CD4-positive, alpha-beta T cell (primary cell): ENCODE measurements at regions not wholly inside any gene's neighbourhood (a gene's known extent, or its start where the extent isn't known, plus 50 kb on each side); places are given as distances from the start of the nearest gene placed in this dataset.

ENCODE experiments used
- ATAC-seq: fragments of 200-7000 bp; cut with Tn5 transposase; one replicate; pipeline ENCODE4 v1.10.0; 2022; ENCODE audit warnings: mild to moderate bottlenecking; ENCODE audit not compliant: poor library complexity
- CTCF ChIA-PET: fragments of 350-600 bp; sonication (Branson Sonifier 250); formaldehyde crosslinking; loops from one replicate; lab custom pipeline; 2021; ENCODE audit warnings: antibody characterized with exemption, inconsistent platforms; lab: Charles Lee
- POLR2A ChIA-PET: fragments of 350-600 bp; sonication (Branson Sonifier 250); formaldehyde crosslinking; loops from one replicate; lab custom pipeline; 2021; ENCODE audit warnings: antibody characterized with exemption, inconsistent platforms; lab: Charles Lee
- DNase-seq, 14 experiments: peaks; one replicate each; pipeline ENCODE4 v3.0.0-alpha.2; 2013 to 2020; ENCODE audit warnings: mixed read lengths in 2 of 14
- H3K27ac ChIP-seq, 2 donors: one replicate each; pipeline versions ENCODE4 v1.5.1 to v1.7.0; 2013; ENCODE audit warnings: low read length in 2 of 2, low read depth in 1 of 2, mild to moderate bottlenecking in 1 of 2
- H3K27me3 ChIP-seq, 2 experiments: 1 replicate in 1 of 2; 2 replicates in 1 of 2; pipeline versions ENCODE4 v1.6.1 to v1.7.0; 2013; ENCODE audit warnings: low read length in 2 of 2, control low read depth in 1 of 2, mild to moderate bottlenecking in 1 of 2, moderate library complexity in 1 of 2; ENCODE audit not compliant: insufficient read depth in 2 of 2, control insufficient read depth in 1 of 2
- H3K36me3 ChIP-seq: one replicate; pipeline ENCODE4 v1.6.1; 2013; ENCODE audit warnings: low read length, control low read depth; ENCODE audit not compliant: insufficient read depth
- H3K4me1 ChIP-seq: one replicate; pipeline ENCODE4 v1.6.1; 2013; ENCODE audit warnings: low read length, control low read depth; ENCODE audit not compliant: insufficient read depth
- H3K4me3 ChIP-seq: one replicate; pipeline ENCODE4 v1.5.1; 2013; ENCODE audit warnings: mild to moderate bottlenecking, low read length, moderate library complexity
- H3K9me3 ChIP-seq, 2 experiments: 1 replicate in 1 of 2; 2 replicates in 1 of 2; pipeline versions ENCODE4 v1.6.1 to v1.7.0; 2013; ENCODE audit warnings: low read length in 2 of 2, mild to moderate bottlenecking in 2 of 2, control low read depth in 1 of 2, moderate library complexity in 1 of 2; ENCODE audit not compliant: control insufficient read depth in 1 of 2, insufficient read depth in 1 of 2
- H3K27ac Mint-ChIP-seq: one replicate; pipeline ENCODE4 v1.8.0; 2020; ENCODE audit warnings: mixed read lengths
- H3K27me3 Mint-ChIP-seq: one replicate; pipeline ENCODE4 v1.8.0; 2021; ENCODE audit warnings: mixed read lengths
- H3K36me3 Mint-ChIP-seq: one replicate; pipeline ENCODE4 v1.8.0; 2021; ENCODE audit warnings: low read depth, mixed read lengths
- H3K4me1 Mint-ChIP-seq: one replicate; pipeline ENCODE4 v1.8.0; 2021; ENCODE audit warnings: low read depth, mixed read lengths
- H3K4me3 Mint-ChIP-seq: one replicate; pipeline ENCODE4 v1.8.0; 2020; ENCODE audit warnings: mild to moderate bottlenecking, mixed read lengths
- H3K9me3 Mint-ChIP-seq: one replicate; pipeline ENCODE4 v1.8.0; 2020; ENCODE audit warnings: mixed read lengths
- intact Hi-C, 2 experiments: fragments of 100-400 bp; cut with DNase I in 1 of 2; cut with micrococcal nuclease in 1 of 2; formaldehyde crosslinking; loops; one replicate each; pipeline versions ENCODE4 v1.15.1 to v1.9.0; 2023 to 2025; cut with DNase I, micrococcal nuclease
- TF ChIP-seq, protein P1 (sequence below): fragments of 200-600 bp; IDR thresholded peaks from one replicate; pipeline ENCODE4 v1.8.0; 2022; ENCODE audit warnings: antibody characterized with exemption, mild to moderate bottlenecking

DNA sequence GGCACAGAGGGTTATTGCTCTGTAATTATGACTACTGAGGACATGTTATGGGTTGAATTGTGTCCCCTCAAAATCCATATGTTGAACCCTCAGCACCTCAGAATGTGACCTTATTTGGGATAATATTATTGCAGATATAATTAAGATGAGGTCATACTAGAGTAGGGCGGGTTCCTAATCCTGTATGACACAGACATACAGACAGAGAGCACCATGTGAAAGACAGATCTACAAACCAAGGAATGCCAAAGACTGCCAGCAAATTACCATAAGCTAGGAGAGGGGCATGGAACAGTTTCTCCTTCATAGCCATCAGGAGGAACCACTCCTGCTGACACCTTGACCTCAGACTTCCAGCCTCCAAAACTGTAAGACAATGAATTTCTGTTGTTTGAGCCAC lies 115.2 kb upstream of the OTUD4 start:
- H3K36me3 ChIP-seq = no peaks in the 10 kb centered on the region
- H3K4me3 ChIP-seq = no peak overlapping the region
- CTCF ChIA-PET = no interaction called here
- DNase-seq (no peak), ATAC-seq (no peak)
- no peak overlapping the region for H3K4me3 Mint-ChIP-seq
- peaks cover 17% of the 10 kb centered on the region for H3K4me1 Mint-ChIP-seq
- TF ChIP-seq, protein P1, sequence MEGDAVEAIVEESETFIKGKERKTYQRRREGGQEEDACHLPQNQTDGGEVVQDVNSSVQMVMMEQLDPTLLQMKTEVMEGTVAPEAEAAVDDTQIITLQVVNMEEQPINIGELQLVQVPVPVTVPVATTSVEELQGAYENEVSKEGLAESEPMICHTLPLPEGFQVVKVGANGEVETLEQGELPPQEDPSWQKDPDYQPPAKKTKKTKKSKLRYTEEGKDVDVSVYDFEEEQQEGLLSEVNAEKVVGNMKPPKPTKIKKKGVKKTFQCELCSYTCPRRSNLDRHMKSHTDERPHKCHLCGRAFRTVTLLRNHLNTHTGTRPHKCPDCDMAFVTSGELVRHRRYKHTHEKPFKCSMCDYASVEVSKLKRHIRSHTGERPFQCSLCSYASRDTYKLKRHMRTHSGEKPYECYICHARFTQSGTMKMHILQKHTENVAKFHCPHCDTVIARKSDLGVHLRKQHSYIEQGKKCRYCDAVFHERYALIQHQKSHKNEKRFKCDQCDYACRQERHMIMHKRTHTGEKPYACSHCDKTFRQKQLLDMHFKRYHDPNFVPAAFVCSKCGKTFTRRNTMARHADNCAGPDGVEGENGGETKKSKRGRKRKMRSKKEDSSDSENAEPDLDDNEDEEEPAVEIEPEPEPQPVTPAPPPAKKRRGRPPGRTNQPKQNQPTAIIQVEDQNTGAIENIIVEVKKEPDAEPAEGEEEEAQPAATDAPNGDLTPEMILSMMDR = no peak
- POLR2A ChIA-PET = no interaction called here
- peaks cover 18% of the 10 kb centered on the region for H3K27me3 Mint-ChIP-seq
- H3K27me3 ChIP-seq = peaks cover 0 to 3% of the 10 kb centered on the region in 2 experiments
- intact Hi-C loops = no loop called here
- H3K9me3 Mint-ChIP-seq = no peaks in the 10 kb centered on the region
- no peak overlapping the region for H3K27ac ChIP-seq
- H3K27ac Mint-ChIP-seq = no peak overlapping the region
- H3K4me1 ChIP-seq = peaks cover 4% of the 10 kb centered on the region
- no peaks in the 10 kb centered on the region for H3K36me3 Mint-ChIP-seq
- no peaks in the 10 kb centered on the region for H3K9me3 ChIP-seq

DNA sequence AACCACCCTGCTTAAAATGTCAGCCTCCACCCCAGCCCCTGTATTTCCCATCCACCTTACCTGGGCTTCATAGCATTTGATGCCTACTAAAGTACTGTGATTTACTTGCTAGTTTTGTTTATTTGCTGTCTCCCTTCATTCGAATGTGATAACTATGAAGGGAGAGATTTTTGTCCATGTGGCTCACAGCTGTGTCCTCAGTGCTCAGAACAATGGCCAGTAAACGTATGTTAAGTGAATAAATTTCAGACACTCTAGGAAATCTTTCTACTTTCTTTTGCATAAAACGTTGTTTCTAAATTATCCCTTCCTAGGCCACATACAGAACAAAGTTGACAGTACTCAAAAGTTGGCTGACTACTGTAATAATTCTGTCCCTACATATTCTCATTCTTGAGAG lies 114.7 kb upstream of the OTUD4 start:
- TF ChIP-seq, protein P1 = no peak
- ChIA-PET POLR2A (no interaction called here), CTCF (no interaction called here)
- Histone ChIP-seq H3K4me1 (peaks cover 4% of the 10 kb centered on the region), H3K27me3 (peaks cover 0 to 3% of the 10 kb centered on the region in 2 experiments), H3K9me3 (no peaks in the 10 kb centered on the region), H3K4me3 (no peak overlapping the region), H3K36me3 (no peaks in the 10 kb centered on the region), H3K27ac (no peak overlapping the region)
- DNase-seq = no peak
- no peak for ATAC-seq
- Mint-ChIP-seq H3K9me3 (no peaks in the 10 kb centered on the region), H3K27me3 (peaks cover 18% of the 10 kb centered on the region), H3K27ac (no peak overlapping the region), H3K4me3 (no peak overlapping the region), H3K4me1 (peaks cover 14% of the 10 kb centered on the region), H3K36me3 (no peaks in the 10 kb centered on the region)
- intact Hi-C loops = no loop called here

DNA sequence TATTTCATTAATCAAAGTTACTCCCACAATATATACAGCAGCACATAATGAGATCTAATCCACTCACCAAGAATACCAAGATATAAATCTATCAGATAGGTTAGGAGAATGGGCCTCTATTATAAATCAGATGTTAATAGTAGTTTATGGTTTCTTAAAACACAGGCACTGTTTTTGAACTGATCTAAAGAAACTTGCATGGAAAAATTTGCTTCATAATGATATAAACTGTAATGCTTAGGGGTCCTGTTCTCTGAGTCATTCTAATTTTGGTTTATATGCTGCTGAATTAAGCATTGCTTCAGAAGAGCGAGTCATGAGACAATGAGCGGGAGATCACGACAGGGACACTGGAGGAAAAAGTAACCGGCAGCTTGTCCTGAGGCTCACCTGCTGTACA lies 113.3 kb upstream of the OTUD4 start:
- Mint-ChIP-seq H3K4me3 (no peak overlapping the region), H3K27me3 (peaks cover 18% of the 10 kb centered on the region), H3K36me3 (no peaks in the 10 kb centered on the region), H3K27ac (no peak overlapping the region), H3K9me3 (no peaks in the 10 kb centered on the region), H3K4me1 (no peaks in the 10 kb centered on the region)
- Histone ChIP-seq H3K9me3 (no peaks in the 10 kb centered on the region), H3K27ac (no peak overlapping the region), H3K27me3 (peaks cover 0 to 3% of the 10 kb centered on the region in 2 experiments), H3K4me3 (no peak overlapping the region), H3K4me1 (no peaks in the 10 kb centered on the region), H3K36me3 (no peaks in the 10 kb centered on the region)
- DNase-seq (no peak), ATAC-seq (no peak)
- intact Hi-C loops = no loop called here
- ChIA-PET CTCF (no interaction called here), POLR2A (no interaction called here)
- TF ChIP-seq, protein P1 = no peak
